ENCODE measurements at regions not wholly inside any gene's neighbourhood (a gene's known extent, or its start where the extent isn't known, plus 50 kb on each side); places are given as distances from the start of the nearest gene placed in this dataset.

GRCh38 chr14:81682701-81683100 lies 149.0 kb upstream of the SEL1L start:
- TF ChIP-seq PKNOX1 (IDR thresholded peaks at IDR 0.05) (no peak), SUZ12 (IDR thresholded peaks at IDR 0.05) (no peak), ZNF384 (IDR thresholded peaks at IDR 0.05) (no peak)
